H1 (cell line): ENCODE measurements at regions not wholly inside any gene's neighbourhood (a gene's known extent, or its start where the extent isn't known, plus 50 kb on each side); places are given as distances from the start of the nearest gene placed in this dataset.

ENCODE experiments used
- EZH2 ChIP-seq: fragments of 200-600 bp; sonication (generic); IDR thresholded peaks from 2 replicates; pipeline ENCODE4 v1.7.1; 2012; ENCODE audit warnings: low read depth, mild to moderate bottlenecking, moderate library complexity, low read length, inconsistent platforms; ENCODE audit not compliant: severe bottlenecking
- GABPA ChIP-seq: IDR thresholded peaks from 2 replicates; pipeline ENCODE4 v1.6.1; 2011; ENCODE audit warnings: mild to moderate bottlenecking, low read length, moderate library complexity, borderline replicate concordance; ENCODE audit not compliant: insufficient read depth
- GTF2F1 ChIP-seq: IDR thresholded peaks from 2 replicates; pipeline ENCODE4 v1.6.1; 2012; ENCODE audit warnings: low read depth, low read length, improper control_type of control experiment, borderline replicate concordance
- POLR2AphosphoS5 ChIP-seq: IDR thresholded peaks from 2 replicates; pipeline ENCODE4 v1.6.1; 2011; ENCODE audit warnings: low read depth, low read length
- SAP30 ChIP-seq: fragments of 300-600 bp; sonication (generic); IDR thresholded peaks from 2 replicates; pipeline ENCODE4 v1.7.1; 2012; ENCODE audit warnings: low read length, moderate library complexity, mild to moderate bottlenecking, inconsistent platforms; ENCODE audit not compliant: insufficient read depth, insufficient replicate concordance
- SP4 ChIP-seq: IDR thresholded peaks from 2 replicates; pipeline ENCODE4 v1.6.1; 2012; ENCODE audit warnings: low read length, inconsistent platforms
- USF2 ChIP-seq: IDR thresholded peaks from 2 replicates; pipeline ENCODE4 v1.6.1; 2011; ENCODE audit warnings: low read length, improper control_type of control experiment
- TF ChIP-seq, protein P1 (sequence below): fragments of 300-600 bp; sonication (generic); IDR thresholded peaks from 2 replicates; pipeline ENCODE4 v1.7.1; 2012; ENCODE audit warnings: low read length, moderate library complexity, mild to moderate bottlenecking, inconsistent platforms; ENCODE audit not compliant: insufficient replicate concordance

GRCh38 chr3:8113626-8114025 is 388.0 kb upstream of the LMCD1 start (continued):
- TF ChIP-seq, protein P1, sequence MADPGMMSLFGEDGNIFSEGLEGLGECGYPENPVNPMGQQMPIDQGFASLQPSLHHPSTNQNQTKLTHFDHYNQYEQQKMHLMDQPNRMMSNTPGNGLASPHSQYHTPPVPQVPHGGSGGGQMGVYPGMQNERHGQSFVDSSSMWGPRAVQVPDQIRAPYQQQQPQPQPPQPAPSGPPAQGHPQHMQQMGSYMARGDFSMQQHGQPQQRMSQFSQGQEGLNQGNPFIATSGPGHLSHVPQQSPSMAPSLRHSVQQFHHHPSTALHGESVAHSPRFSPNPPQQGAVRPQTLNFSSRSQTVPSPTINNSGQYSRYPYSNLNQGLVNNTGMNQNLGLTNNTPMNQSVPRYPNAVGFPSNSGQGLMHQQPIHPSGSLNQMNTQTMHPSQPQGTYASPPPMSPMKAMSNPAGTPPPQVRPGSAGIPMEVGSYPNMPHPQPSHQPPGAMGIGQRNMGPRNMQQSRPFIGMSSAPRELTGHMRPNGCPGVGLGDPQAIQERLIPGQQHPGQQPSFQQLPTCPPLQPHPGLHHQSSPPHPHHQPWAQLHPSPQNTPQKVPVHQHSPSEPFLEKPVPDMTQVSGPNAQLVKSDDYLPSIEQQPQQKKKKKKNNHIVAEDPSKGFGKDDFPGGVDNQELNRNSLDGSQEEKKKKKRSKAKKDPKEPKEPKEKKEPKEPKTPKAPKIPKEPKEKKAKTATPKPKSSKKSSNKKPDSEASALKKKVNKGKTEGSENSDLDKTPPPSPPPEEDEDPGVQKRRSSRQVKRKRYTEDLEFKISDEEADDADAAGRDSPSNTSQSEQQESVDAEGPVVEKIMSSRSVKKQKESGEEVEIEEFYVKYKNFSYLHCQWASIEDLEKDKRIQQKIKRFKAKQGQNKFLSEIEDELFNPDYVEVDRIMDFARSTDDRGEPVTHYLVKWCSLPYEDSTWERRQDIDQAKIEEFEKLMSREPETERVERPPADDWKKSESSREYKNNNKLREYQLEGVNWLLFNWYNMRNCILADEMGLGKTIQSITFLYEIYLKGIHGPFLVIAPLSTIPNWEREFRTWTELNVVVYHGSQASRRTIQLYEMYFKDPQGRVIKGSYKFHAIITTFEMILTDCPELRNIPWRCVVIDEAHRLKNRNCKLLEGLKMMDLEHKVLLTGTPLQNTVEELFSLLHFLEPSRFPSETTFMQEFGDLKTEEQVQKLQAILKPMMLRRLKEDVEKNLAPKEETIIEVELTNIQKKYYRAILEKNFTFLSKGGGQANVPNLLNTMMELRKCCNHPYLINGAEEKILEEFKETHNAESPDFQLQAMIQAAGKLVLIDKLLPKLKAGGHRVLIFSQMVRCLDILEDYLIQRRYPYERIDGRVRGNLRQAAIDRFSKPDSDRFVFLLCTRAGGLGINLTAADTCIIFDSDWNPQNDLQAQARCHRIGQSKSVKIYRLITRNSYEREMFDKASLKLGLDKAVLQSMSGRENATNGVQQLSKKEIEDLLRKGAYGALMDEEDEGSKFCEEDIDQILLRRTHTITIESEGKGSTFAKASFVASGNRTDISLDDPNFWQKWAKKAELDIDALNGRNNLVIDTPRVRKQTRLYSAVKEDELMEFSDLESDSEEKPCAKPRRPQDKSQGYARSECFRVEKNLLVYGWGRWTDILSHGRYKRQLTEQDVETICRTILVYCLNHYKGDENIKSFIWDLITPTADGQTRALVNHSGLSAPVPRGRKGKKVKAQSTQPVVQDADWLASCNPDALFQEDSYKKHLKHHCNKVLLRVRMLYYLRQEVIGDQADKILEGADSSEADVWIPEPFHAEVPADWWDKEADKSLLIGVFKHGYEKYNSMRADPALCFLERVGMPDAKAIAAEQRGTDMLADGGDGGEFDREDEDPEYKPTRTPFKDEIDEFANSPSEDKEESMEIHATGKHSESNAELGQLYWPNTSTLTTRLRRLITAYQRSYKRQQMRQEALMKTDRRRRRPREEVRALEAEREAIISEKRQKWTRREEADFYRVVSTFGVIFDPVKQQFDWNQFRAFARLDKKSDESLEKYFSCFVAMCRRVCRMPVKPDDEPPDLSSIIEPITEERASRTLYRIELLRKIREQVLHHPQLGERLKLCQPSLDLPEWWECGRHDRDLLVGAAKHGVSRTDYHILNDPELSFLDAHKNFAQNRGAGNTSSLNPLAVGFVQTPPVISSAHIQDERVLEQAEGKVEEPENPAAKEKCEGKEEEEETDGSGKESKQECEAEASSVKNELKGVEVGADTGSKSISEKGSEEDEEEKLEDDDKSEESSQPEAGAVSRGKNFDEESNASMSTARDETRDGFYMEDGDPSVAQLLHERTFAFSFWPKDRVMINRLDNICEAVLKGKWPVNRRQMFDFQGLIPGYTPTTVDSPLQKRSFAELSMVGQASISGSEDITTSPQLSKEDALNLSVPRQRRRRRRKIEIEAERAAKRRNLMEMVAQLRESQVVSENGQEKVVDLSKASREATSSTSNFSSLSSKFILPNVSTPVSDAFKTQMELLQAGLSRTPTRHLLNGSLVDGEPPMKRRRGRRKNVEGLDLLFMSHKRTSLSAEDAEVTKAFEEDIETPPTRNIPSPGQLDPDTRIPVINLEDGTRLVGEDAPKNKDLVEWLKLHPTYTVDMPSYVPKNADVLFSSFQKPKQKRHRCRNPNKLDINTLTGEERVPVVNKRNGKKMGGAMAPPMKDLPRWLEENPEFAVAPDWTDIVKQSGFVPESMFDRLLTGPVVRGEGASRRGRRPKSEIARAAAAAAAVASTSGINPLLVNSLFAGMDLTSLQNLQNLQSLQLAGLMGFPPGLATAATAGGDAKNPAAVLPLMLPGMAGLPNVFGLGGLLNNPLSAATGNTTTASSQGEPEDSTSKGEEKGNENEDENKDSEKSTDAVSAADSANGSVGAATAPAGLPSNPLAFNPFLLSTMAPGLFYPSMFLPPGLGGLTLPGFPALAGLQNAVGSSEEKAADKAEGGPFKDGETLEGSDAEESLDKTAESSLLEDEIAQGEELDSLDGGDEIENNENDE = no peak
- TF ChIP-seq SAP30 (no peak), GTF2F1 (no peak), USF2 (no peak), GABPA (no peak), EZH2 (no peak), SP4 (no peak), POLR2AphosphoS5 (no peak)
